HT1080 (cell line): ENCODE measurements at regions not wholly inside any gene's neighbourhood (a gene's known extent, or its start where the extent isn't known, plus 50 kb on each side); places are given as distances from the start of the nearest gene placed in this dataset.

Experiments
- DNase-seq: peaks from one replicate; pipeline ENCODE4 v3.0.0-alpha.2; 2015; ENCODE audit warnings: low read depth

DNA sequence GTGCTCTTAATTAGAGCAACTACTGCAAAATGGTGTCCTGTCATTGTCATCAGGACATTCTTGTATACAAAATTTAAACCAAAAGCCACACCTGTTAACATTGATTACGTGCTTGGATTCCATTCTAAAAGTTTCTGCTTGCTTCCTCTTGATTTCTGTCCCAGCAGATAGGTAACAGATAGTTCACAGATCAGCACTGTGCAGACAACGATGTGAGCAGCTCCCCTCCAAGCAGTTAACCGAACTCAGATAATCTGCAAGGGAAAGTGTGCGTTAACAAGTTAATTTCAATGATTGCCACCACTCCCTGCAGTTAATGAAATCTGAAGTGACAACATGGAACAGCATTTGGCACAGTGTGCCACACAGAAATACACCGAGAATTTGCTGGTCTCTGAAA, 54.4 kb upstream of the RELL1 start:
- DNase-seq = no peak

DNA sequence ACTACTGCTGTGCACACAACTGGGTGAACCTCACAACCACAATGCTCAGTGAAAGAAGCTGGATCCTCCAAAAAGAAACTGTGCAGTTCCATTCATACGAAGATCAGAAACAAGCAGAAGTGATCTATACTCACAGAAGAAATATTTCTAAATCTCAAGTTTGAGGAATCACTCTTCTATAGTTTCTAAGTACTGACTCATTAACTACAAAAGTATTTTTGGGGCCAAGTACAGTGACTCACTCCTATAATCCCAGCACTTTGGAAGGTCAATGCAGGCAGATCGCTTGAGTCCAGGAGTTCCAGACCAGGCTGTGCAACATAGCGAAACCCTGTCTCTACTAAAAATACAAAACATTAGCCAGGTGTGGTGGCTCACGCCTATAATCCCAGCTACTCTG, 51.3 kb upstream of the RELL1 start:
- peak; percentile 80 for DNase-seq
